HL-60 (cell line): ENCODE measurements at regions not wholly inside any gene's neighbourhood (a gene's known extent, or its start where the extent isn't known, plus 50 kb on each side); places are given as distances from the start of the nearest gene placed in this dataset.

Source experiments
- DNase-seq, 2 experiments: peaks; one replicate each; pipeline ENCODE4 v3.0.0-alpha.2; 2010 to 2020; ENCODE audit warnings: low read depth in 1 of 2, low spot score in 1 of 2
- H3K27ac ChIP-seq: fragments of 250-450 bp; sonication (Bioruptor Pico); replicated peaks from 2 replicates; pipeline ENCODE4 v1.5.1; 2020; ENCODE audit warnings: mild to moderate bottlenecking, moderate library complexity
- H3K27me3 ChIP-seq: fragments of 250-450 bp; sonication (Bioruptor Pico); 2 replicates; pipeline ENCODE4 v1.5.1; 2021; ENCODE audit warnings: mild to moderate bottlenecking, moderate library complexity; ENCODE audit not compliant: insufficient read depth, poor library complexity, severe bottlenecking
- H3K4me3 ChIP-seq: replicated peaks from 2 replicates; pipeline ENCODE4 v1.5.1; 2011; ENCODE audit warnings: mild to moderate bottlenecking, control low read depth, low read length; ENCODE audit not compliant: insufficient read depth
- CTCF ChIP-seq: IDR thresholded peaks from one replicate; pipeline ENCODE4 v1.5.1; 2011; ENCODE audit warnings: low read length, control low read depth, inconsistent platforms; ENCODE audit not compliant: insufficient read depth
- GABPA ChIP-seq: IDR thresholded peaks from 2 replicates; pipeline ENCODE4 v1.6.1; 2012; ENCODE audit warnings: low read depth
- POLR2AphosphoS5 ChIP-seq: IDR thresholded peaks from 2 replicates; pipeline ENCODE4 v1.6.1; 2012; ENCODE audit warnings: low read depth
- REST ChIP-seq: IDR thresholded peaks from 2 replicates; pipeline ENCODE4 v1.6.1; 2012; ENCODE audit warnings: low read depth; ENCODE audit not compliant: insufficient replicate concordance
- SPI1 ChIP-seq: IDR thresholded peaks from 2 replicates; pipeline ENCODE4 v1.6.1; 2012; ENCODE audit warnings: low read depth, mild to moderate bottlenecking, borderline replicate concordance

GRCh38 chr6:106740287-106740686, 110.9 kb downstream of the QRSL1 start:
- no peak overlapping the region for H3K4me3 ChIP-seq
- no peak overlapping the region for H3K27ac ChIP-seq
- no peak for TF ChIP-seq GABPA
- no peak for TF ChIP-seq CTCF
- TF ChIP-seq POLR2AphosphoS5 = no peak
- TF ChIP-seq SPI1 = no peak
- no peak for TF ChIP-seq REST
- no peak for DNase-seq
- H3K27me3 ChIP-seq = peaks cover 5% of the 10 kb centered on the region

- no peak overlapping the region for H3K4me3 ChIP-seq
- TF ChIP-seq POLR2AphosphoS5 = no peak
- TF ChIP-seq GABPA = no peak
- no peak for TF ChIP-seq SPI1
- TF ChIP-seq REST = no peak
- TF ChIP-seq CTCF = no peak
- no peak for DNase-seq
- H3K27me3 ChIP-seq = peaks cover 5% of the 10 kb centered on the region
- no peak overlapping the region for H3K27ac ChIP-seq
Observed at GRCh38 chr6:106739387-106739786, 110.0 kb downstream of the QRSL1 start.

GRCh38 chr6:106736502-106736901, 107.1 kb downstream of the QRSL1 start:
- no peak overlapping the region for H3K27ac ChIP-seq
- no peak for TF ChIP-seq GABPA
- no peak for TF ChIP-seq SPI1
- no peak for TF ChIP-seq CTCF
- no peak for TF ChIP-seq REST
- TF ChIP-seq POLR2AphosphoS5 = no peak
- peaks cover 5% of the 10 kb centered on the region for H3K27me3 ChIP-seq
- H3K4me3 ChIP-seq = no peak overlapping the region
- DNase-seq = no peak
